Prostate gland (tissue), 2 donors: ENCODE measurements at regions not wholly inside any gene's neighbourhood (a gene's known extent, or its start where the extent isn't known, plus 50 kb on each side); places are given as distances from the start of the nearest gene placed in this dataset.

Experiments used
- CTCF ChIP-seq, 4 experiments: fragments of 200-600 bp in 2 of 4; fragments of 450-650 bp in 2 of 4; sonication (generic) in 2 of 4; IDR thresholded peaks; 1 replicate in 3 of 4; 2 replicates in 1 of 4; pipeline ENCODE4 v1.5.1; 2016 to 2019; ENCODE audit warnings: antibody characterized with exemption in 4 of 4, mild to moderate bottlenecking in 2 of 4, moderate library complexity in 2 of 4
- POLR2A ChIP-seq: fragments of 450-650 bp; IDR thresholded peaks from one replicate; pipeline ENCODE4 v1.6.1; 2016; ENCODE audit warnings: antibody characterized with exemption, mild to moderate bottlenecking
- POLR2AphosphoS5 ChIP-seq: sonication (generic); formaldehyde crosslinking; IDR thresholded peaks from one replicate; pipeline ENCODE4 v1.6.1; 2017; ENCODE audit warnings: antibody characterized with exemption

DNA sequence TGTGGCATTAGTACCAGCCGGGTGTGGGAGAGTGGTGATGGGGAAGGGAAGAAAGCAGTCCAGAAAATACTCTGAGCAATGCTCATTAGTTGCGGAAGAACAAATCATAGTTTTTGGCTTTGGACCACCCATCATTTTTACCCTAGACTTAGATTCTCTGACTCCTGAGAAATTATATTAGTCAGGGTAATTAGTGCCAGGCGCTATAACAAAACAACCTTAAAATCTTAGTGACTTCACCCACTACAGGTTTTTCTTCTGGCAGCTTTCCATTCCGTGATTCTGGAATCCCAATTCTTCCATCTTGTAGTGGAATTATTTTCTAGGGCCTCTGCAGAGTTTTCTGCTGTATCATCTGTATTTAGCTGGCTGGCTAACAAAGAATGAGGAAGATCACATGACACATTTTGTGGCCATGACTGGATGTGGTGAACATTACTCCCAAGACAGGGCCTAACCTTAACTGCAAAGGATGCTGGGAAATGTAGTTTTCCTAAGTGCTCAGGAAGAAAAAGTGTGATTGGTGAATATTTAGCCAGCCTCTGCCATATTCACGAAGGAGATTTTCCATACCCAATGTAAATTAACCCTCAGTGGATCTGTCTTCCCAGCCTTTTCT, 373.0 kb upstream of the MEF2C start:
- TF ChIP-seq CTCF (IDR thresholded peaks at IDR 0.05): no peak
- no peak for TF ChIP-seq POLR2A
- no peak for TF ChIP-seq POLR2AphosphoS5
